OCI-LY7 (cell line): ENCODE measurements at regions not wholly inside any gene's neighbourhood (a gene's known extent, or its start where the extent isn't known, plus 50 kb on each side); places are given as distances from the start of the nearest gene placed in this dataset.

Experiments
- CTCF ChIP-seq: fragments of 200-600 bp; sonication (generic); conservative IDR thresholded peaks from 2 replicates; pipeline ENCODE4 v1.5.1; 2014; ENCODE audit warnings: mild to moderate bottlenecking, antibody characterized with exemption, low read length, moderate library complexity, mixed read lengths
- EZH2phosphoT487 ChIP-seq: fragments of 200-600 bp; sonication (generic); IDR thresholded peaks from 2 replicates; pipeline ENCODE4 v1.6.1; 2018; ENCODE audit warnings: low read depth, borderline replicate concordance, mild to moderate bottlenecking, mixed run types, antibody characterized with exemption, low read length, moderate library complexity, mixed read lengths

DNA sequence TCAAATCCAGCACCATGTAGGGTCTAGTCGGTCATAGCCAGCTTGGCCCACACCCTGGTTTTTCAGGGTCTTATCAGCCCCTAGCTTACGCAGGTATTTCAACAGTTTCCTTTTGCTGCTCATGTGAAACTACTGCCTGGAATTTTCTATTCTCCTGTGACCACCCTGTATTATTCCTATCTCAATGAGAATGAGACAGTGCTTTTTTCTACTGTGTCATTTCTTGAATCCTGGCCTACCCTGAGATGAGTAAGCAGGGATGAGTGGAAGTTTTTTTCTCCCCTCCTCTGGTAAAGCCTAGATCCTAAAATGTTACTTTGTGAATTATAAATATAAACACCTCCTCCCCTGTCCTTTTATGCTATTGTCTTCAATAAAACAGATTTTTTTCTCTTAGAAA lies 62.7 kb upstream of the ARID2 start:
- TF ChIP-seq CTCF (no peak), EZH2phosphoT487 (no peak)
